Calu3 (cell line): ENCODE measurements at regions not wholly inside any gene's neighbourhood (a gene's known extent, or its start where the extent isn't known, plus 50 kb on each side); places are given as distances from the start of the nearest gene placed in this dataset.

Experiments
- BruUV-seq: library from RNA; stranded (reverse); fragments of 400-500 nt; replicated peaks from 2 replicates; lab custom pipeline; 2021; lab: Mats Ljungman, UMichigan
- CTCF ChIA-PET: fragments of 300-600 bp; sonication (Branson Sonifier 250); formaldehyde crosslinking; loops from one replicate; lab custom pipeline; 2022; ENCODE audit warnings: antibody characterized with exemption; lab: Charles Lee
- DNase-seq: peaks from one replicate; pipeline ENCODE4 v3.0.0; 2022
- H3K27ac Mint-ChIP-seq: one replicate; pipeline ENCODE4 v1.8.0; 2022; ENCODE audit warnings: mixed read lengths; ENCODE audit not compliant: unreplicated experiment
- H3K27me3 Mint-ChIP-seq: one replicate; pipeline ENCODE4 v1.8.0; 2022; ENCODE audit warnings: mixed read lengths; ENCODE audit not compliant: unreplicated experiment
- H3K36me3 Mint-ChIP-seq: one replicate; pipeline ENCODE4 v1.8.0; 2022; ENCODE audit warnings: mild to moderate bottlenecking, moderate library complexity, mixed read lengths; ENCODE audit not compliant: insufficient read depth, unreplicated experiment
- H3K4me1 Mint-ChIP-seq: one replicate; pipeline ENCODE4 v1.8.0; 2022; ENCODE audit warnings: mild to moderate bottlenecking, low read depth, mixed read lengths; ENCODE audit not compliant: unreplicated experiment
- H3K4me3 Mint-ChIP-seq: one replicate; pipeline ENCODE4 v1.8.0; 2022; ENCODE audit warnings: mild to moderate bottlenecking, low read depth, moderate library complexity, mixed read lengths; ENCODE audit not compliant: unreplicated experiment
- H3K9me3 Mint-ChIP-seq: one replicate; pipeline ENCODE4 v1.8.0; 2022; ENCODE audit warnings: low read depth, mixed read lengths; ENCODE audit not compliant: unreplicated experiment
- CTCF ChIP-seq: fragments of 200-600 bp; IDR thresholded peaks from one replicate; pipeline ENCODE4 v1.8.0; 2022; ENCODE audit warnings: antibody characterized with exemption; ENCODE audit not compliant: unreplicated experiment
- intact Hi-C: fragments of 100-400 bp; cut with micrococcal nuclease; formaldehyde crosslinking; loops from one replicate; pipeline ENCODE4 v1.10.0; 2022; ENCODE audit not compliant: unreplicated experiment

GRCh38 chr13:104477261-104477660, 1411.0 kb upstream of the SLC10A2 start:
- Mint-ChIP-seq H3K36me3 (no peaks in the 10 kb centered on the region), H3K4me1 (no peaks in the 10 kb centered on the region), H3K4me3 (no peak overlapping the region), H3K9me3 (peaks cover 3% of the 10 kb centered on the region), H3K27me3 (no peaks in the 10 kb centered on the region), H3K27ac (no peak overlapping the region)
- no TSS peak for BruUV-seq
- no peak for TF ChIP-seq CTCF
- DNase-seq: no peak
- CTCF ChIA-PET: no interaction called here
- intact Hi-C loops: no loop called here

GRCh38 chr13:104473936-104474335, 1407.7 kb upstream of the SLC10A2 start:
- Mint-ChIP-seq H3K4me3 (no peak overlapping the region), H3K36me3 (no peaks in the 10 kb centered on the region), H3K9me3 (peaks cover 3% of the 10 kb centered on the region), H3K27me3 (no peaks in the 10 kb centered on the region), H3K4me1 (no peaks in the 10 kb centered on the region), H3K27ac (no peak overlapping the region)
- intact Hi-C loops: no loop called here
- TF ChIP-seq CTCF: no peak
- BruUV-seq: no TSS peak
- no peak for DNase-seq
- CTCF ChIA-PET: no interaction called here

- no peak overlapping the region for H3K4me3 Mint-ChIP-seq
- H3K27me3 Mint-ChIP-seq: no peaks in the 10 kb centered on the region
- no peak for TF ChIP-seq CTCF
- BruUV-seq: no TSS peak
- DNase-seq: no peak
- no peaks in the 10 kb centered on the region for H3K36me3 Mint-ChIP-seq
- H3K27ac Mint-ChIP-seq: no peak overlapping the region
- CTCF ChIA-PET: no interaction called here
- H3K9me3 Mint-ChIP-seq: no peaks in the 10 kb centered on the region
- no peaks in the 10 kb centered on the region for H3K4me1 Mint-ChIP-seq
- intact Hi-C loops: no loop called here
Measured at GRCh38 chr13:104466016-104466415, 1399.8 kb upstream of the SLC10A2 start.

- no peaks in the 10 kb centered on the region for H3K9me3 Mint-ChIP-seq
- TF ChIP-seq CTCF: no peak
- no peaks in the 10 kb centered on the region for H3K4me1 Mint-ChIP-seq
- intact Hi-C loops: no loop called here
- H3K27me3 Mint-ChIP-seq: no peaks in the 10 kb centered on the region
- BruUV-seq: no TSS peak
- no peak for DNase-seq
- H3K27ac Mint-ChIP-seq: no peak overlapping the region
- CTCF ChIA-PET: no interaction called here
- H3K4me3 Mint-ChIP-seq: no peak overlapping the region
- no peaks in the 10 kb centered on the region for H3K36me3 Mint-ChIP-seq
Measured at GRCh38 chr13:104461049-104461448, 1394.8 kb upstream of the SLC10A2 start.
